HT1080 (cell line): ENCODE measurements at regions not wholly inside any gene's neighbourhood (a gene's known extent, or its start where the extent isn't known, plus 50 kb on each side); places are given as distances from the start of the nearest gene placed in this dataset.

Experiments
- DNase-seq: peaks from one replicate; pipeline ENCODE4 v3.0.0-alpha.2; 2015; ENCODE audit warnings: low read depth

GRCh38 chr13:50676602-50677001 lies 166.9 kb downstream of the DLEU7 start:
- DNase-seq, result peak; percentile 71

DNA sequence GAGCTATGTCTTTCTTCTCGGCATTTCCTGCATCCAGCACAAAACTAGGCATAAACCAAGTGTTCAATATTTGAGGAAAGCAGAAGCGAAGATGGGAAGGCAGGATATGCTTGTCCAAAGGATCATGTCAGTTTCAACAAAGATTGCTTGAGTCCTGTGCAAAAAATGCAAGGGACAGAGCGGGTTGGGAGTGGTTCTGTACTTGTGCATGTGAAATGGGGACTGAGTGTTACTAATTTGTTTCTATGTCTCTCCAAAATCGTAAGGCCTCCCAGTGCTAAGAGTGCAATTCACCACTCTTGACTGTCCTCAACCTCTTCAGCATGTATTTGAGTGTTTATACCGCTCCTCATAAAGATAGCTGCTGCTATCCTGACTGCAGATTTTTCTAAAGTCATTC lies 166.2 kb downstream of the DLEU7 start:
- no peak for DNase-seq

- DNase-seq, result peak; percentile 62
These were observed 165.6 kb downstream of the DLEU7 start for GRCh38 chr13:50677687-50678463.

DNA sequence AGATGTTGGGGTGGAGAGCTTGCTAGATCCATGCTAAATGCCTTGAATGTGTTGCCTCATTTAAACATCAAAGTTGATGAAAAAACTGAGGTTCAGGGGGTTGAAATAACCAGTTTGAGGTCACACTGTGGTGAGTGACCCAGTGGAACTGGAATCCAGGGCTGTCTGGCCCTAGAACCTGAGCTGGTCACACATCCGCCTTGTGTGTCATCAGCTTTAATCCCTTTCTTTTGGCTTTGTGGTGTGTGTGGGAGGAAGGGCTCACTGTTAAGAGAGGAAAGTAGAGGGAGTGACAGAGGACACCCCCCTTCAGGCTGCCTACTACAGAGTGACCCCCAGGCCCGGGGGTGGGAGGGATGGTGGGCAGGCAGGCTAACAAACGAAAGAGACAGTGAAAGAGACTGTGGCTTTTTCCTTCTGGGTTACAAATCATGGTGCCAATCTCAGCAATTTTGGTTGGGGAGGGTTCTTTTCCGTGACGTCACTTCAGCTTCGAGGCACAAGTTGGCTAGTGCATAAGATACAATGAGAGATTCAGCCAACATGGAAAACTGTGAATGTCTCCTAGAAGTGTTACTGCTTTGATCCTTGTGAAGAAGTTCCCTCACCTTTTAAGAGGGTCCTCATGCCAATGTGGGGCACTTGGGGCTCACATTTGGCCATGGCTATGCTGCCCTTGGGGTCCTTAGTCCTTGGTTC lies 164.9 kb downstream of the DLEU7 start:
- peak; percentile 98 for DNase-seq

GRCh38 chr13:50679321-50679720 lies 164.2 kb downstream of the DLEU7 start:
- DNase-seq, result peak; percentile 76

- DNase-seq, result no peak
These were observed 161.5 kb downstream of the DLEU7 start for GRCh38 chr13:50682002-50682401.

GRCh38 chr13:50682966-50683365 lies 160.5 kb downstream of the DLEU7 start:
- no peak for DNase-seq

- DNase-seq, result no peak
These were observed 159.1 kb downstream of the DLEU7 start for GRCh38 chr13:50684366-50684765.

GRCh38 chr13:50685491-50685890 lies 158.0 kb downstream of the DLEU7 start:
- DNase-seq, result peak; percentile 65

DNA sequence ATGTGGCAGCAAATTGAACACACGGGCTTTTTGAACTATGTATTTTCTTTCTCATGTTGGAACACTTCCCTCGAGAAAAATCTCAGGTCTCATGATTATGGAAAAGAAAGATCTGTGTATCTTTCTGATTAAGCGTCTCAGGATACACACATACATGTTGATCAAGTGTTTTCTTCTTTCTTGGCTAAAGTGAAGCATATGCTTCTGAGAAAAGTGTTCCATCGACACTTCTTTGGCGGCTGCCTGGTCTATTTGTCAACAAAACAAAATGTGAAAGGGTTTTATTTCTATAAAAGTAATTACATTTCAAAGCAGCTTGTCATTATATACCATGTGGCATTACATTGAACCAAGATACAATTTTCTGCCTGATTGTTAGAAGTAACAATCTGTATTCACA lies 157.5 kb downstream of the DLEU7 start:
- no peak for DNase-seq

DNA sequence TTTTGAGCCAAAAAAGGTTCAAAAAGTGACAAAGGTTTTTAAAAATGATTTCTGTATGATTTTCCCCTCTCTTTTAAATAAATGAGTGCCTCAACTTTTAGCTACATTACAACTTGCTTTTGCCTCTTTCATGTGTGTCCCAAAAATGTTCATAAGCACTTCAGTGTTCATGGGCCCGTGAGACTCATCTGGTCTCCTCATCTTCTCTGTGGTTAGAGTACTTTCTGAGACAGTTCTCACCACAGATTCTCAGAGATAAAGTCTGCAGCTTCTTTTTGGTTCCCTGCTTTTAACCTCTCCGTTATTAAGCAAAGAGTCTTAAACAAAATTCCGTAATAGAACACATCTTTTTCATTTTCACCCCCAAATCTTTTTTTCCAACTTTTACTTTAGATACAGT lies 156.9 kb downstream of the DLEU7 start:
- no peak for DNase-seq

DNA sequence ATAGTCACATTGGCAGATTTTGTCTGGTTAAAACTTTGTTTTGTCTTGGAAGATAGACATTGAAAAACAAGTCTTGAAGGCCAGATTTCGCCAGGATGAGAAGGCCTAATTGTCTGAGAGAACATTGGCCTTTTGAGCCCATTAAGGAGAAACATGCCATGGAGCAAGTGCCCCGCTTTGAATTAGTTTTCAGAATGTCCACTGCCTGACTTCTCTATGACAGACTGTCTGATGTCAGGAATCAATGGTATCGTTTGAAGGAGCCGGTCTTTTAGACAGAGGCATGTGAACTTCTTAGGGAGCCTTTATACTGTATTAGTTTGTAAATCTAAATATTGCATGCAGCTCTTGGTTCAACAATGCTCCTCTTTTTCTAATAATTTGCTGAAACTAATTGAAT lies 155.9 kb downstream of the DLEU7 start:
- no peak for DNase-seq

DNA sequence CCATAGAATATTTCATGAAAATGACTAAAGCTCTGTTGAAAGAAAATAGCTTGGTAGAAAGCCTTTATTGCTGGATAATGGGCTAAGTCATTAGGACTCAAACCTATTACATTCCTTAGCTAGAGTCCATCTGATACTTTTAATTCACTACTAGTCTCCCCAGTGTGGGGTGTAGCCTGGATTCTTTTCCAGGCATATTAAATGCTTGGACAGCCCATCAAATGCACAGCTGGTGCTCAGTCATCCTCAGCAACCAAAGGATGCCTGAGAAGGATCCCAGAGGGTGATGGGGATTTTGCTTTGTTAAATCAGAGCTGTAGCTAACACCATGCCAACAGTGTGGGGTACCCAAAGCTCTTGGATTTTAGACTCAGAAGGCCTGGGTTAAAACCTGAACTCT lies 153.5 kb downstream of the DLEU7 start:
- DNase-seq, result no peak

GRCh38 chr13:50691176-50691680 lies 152.3 kb downstream of the DLEU7 start:
- DNase-seq, result no peak

DNA sequence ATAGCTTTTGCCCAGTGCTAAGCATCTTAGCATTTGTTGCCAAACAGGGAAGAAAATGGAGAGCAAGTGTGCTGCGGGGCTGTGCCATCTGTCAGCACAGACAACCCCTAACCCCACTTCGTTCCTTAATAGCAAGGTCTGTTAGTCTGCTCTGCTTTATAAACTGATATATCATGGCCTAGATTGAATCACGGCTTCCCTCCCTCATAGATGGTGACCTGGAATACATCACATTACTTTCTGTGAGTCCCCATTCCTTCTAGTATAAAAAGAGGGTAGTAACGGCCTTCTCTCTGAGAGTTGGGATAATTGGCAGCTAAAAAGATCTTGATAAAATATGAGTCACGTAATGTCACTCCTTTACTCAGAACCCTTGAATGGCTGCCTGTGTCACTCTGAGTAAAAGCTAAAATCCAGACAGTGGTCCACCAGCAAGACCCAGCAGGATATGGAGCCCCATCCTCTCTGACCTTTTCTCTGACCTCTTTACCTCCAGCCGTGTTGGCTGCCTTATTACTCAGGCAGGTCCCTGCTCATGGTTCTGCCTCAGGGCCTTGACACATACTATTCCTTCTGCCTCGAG lies 151.7 kb downstream of the DLEU7 start:
- DNase-seq, result peak; percentile 55

GRCh38 chr13:50692396-50692915 lies 151.0 kb downstream of the DLEU7 start:
- no peak for DNase-seq

DNA sequence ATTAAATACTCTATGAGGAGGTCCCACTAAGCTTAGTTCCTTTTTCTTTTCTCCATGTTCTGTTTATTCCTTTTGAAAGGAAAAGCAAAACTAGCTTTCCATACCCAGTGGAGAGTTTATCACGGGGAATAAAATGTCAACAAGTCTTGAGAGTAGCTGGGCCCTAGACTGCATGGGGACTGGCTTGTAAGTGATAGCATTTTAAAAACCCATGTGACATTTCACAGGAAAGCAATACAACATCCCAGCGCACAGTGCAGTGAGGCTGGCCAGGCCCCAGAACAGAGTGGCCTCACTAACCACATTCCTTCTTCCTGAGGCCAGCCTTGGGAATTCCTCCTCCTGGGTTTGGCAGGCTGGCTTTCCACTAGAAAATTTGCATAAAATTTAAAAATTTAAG lies 149.8 kb downstream of the DLEU7 start:
- peak; percentile 38 for DNase-seq

GRCh38 chr13:50697746-50698539 lies 145.5 kb downstream of the DLEU7 start:
- DNase-seq, result no peak

DNA sequence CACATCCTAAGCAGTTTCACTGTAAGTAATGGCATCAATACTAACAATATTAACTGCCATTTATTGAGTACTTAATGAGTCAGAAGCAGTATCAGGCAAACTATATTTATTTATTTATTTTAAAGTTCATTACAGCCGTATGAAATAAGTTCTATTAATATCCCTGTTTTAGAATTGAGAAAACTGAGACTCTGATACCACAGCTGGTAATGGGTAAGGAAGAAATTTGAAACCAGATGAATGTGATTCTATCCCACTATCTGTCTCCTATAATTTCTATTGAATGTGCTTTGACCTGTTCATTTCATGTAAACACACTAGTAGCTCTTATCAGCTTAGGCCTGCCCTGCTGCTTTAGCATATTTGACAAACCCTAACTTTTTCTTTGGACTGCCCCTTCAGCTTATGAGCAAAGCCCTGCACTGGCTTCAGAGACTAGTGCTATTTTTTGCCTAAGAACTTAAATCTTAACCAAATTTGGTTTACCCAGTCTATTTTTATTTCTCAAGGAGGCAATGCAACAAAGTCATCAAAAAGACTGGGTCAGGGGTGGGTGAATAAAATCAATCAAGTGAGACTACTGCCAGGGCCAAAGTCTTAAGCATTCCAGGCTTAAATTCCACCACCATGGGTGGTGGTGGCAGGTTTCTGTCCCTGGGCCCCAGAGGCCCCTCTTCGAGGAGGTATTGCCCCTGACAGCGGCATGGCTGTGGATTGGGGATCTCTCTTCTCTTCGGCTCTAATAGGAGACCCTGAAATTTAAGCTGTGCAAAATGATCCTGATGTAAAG lies 143.4 kb downstream of the DLEU7 start:
- DNase-seq, result no peak

GRCh38 chr13:50700664-50701305 lies 142.7 kb downstream of the DLEU7 start:
- no peak for DNase-seq
